ENCODE measurements at regions not wholly inside any gene's neighbourhood (a gene's known extent, or its start where the extent isn't known, plus 50 kb on each side); places are given as distances from the start of the nearest gene placed in this dataset.
A peak's percentile ranks its signal among the peaks of the same experiment; 100 is the strongest.
"Not testable (repeated sequence)": the region's sequence is repeated elsewhere in the genome, so short reads cannot be mapped to it uniquely, and the experiment has no call there.

GRCh38 chr18:34942276-34942675 lies 98.9 kb upstream of the MAPRE2 start:
- no peak for DNase-seq

GRCh38 chr18:34942975-34943374 lies 98.2 kb upstream of the MAPRE2 start:
- DNase-seq = no peak

- DNase-seq = no peak
Observed at GRCh38 chr18:34943587-34943986, 97.6 kb upstream of the MAPRE2 start.

- no peak for DNase-seq
Observed at GRCh38 chr18:34947711-34948125, 93.5 kb upstream of the MAPRE2 start.

GRCh38 chr18:34951625-34952379 lies 89.4 kb upstream of the MAPRE2 start:
- no peak for DNase-seq

- no peak for DNase-seq
Observed at GRCh38 chr18:34953212-34953611, 88.0 kb upstream of the MAPRE2 start.

- not testable (repeated sequence) for DNase-seq
Observed at GRCh38 chr18:34955494-34955893, 85.7 kb upstream of the MAPRE2 start.

GRCh38 chr18:34956663-34957062 lies 84.5 kb upstream of the MAPRE2 start:
- DNase-seq = no peak

- no peak for DNase-seq
Observed at GRCh38 chr18:34957119-34957863, 83.9 kb upstream of the MAPRE2 start.

- DNase-seq = no peak
Observed at GRCh38 chr18:34957864-34958259, 83.4 kb upstream of the MAPRE2 start.

GRCh38 chr18:34959211-34959829 lies 81.9 kb upstream of the MAPRE2 start:
- DNase-seq = no peak

GRCh38 chr18:34959989-34960388 lies 81.2 kb upstream of the MAPRE2 start:
- DNase-seq = no peak

- no peak for DNase-seq
Observed at GRCh38 chr18:34965108-34965507, 76.1 kb upstream of the MAPRE2 start.

- DNase-seq = no peak
Observed at GRCh38 chr18:34965566-34965965, 75.6 kb upstream of the MAPRE2 start.

GRCh38 chr18:34970106-34970505 lies 71.1 kb upstream of the MAPRE2 start:
- DNase-seq = no peak

GRCh38 chr18:34971313-34971712 lies 69.9 kb upstream of the MAPRE2 start:
- DNase-seq = no peak

- no peak for DNase-seq
Observed at GRCh38 chr18:34972765-34973414, 68.3 kb upstream of the MAPRE2 start.

GRCh38 chr18:34976123-34976522 lies 65.1 kb upstream of the MAPRE2 start:
- no peak for DNase-seq

- DNase-seq = no peak
Observed at GRCh38 chr18:34976534-34976898, 64.7 kb upstream of the MAPRE2 start.

GRCh38 chr18:34976899-34977837 lies 64.0 kb upstream of the MAPRE2 start:
- peak; percentile 47 to 51 for DNase-seq

- peak; percentile 34 to 41 for DNase-seq
Observed at GRCh38 chr18:34977838-34978532, 63.2 kb upstream of the MAPRE2 start.

GRCh38 chr18:34978533-34978893 lies 62.7 kb upstream of the MAPRE2 start:
- no peak for DNase-seq
